NB4 (cell line): ENCODE measurements at regions not wholly inside any gene's neighbourhood (a gene's known extent, or its start where the extent isn't known, plus 50 kb on each side); places are given as distances from the start of the nearest gene placed in this dataset.

Experiments used
- CTCF ChIP-seq: IDR thresholded peaks from one replicate; pipeline ENCODE4 v1.5.1; 2012; ENCODE audit warnings: low read depth, low read length
- POLR2A ChIP-seq: IDR thresholded peaks from 2 replicates; pipeline ENCODE4 v1.6.1; 2011; ENCODE audit warnings: mild to moderate bottlenecking; ENCODE audit not compliant: insufficient read length; ENCODE audit errors: extremely low read depth

GRCh38 chr6:22227824-22228610, 68.8 kb downstream of the PRL start:
- TF ChIP-seq CTCF (no peak), POLR2A (no peak)
